Parathyroid adenoma (tissue), 2 donors: ENCODE measurements at regions not wholly inside any gene's neighbourhood (a gene's known extent, or its start where the extent isn't known, plus 50 kb on each side); places are given as distances from the start of the nearest gene placed in this dataset.

Experiments used
- H2AFZ ChIP-seq: fragments of 300-600 bp; sonication (generic); one replicate; pipeline ENCODE4 v1.7.0; 2017; ENCODE audit warnings: antibody characterized with exemption, mild to moderate bottlenecking
- H3K27ac ChIP-seq: fragments of 300-600 bp; sonication (generic); one replicate; pipeline ENCODE4 v1.7.0; 2017
- H3K27me3 ChIP-seq: fragments of 300-600 bp; sonication (generic); one replicate; pipeline ENCODE4 v1.7.0; 2017; ENCODE audit warnings: low read length; ENCODE audit not compliant: control insufficient read depth, insufficient read depth
- H3K36me3 ChIP-seq: fragments of 300-600 bp; sonication (generic); one replicate; pipeline ENCODE4 v1.7.0; 2017; ENCODE audit warnings: low read length; ENCODE audit not compliant: control insufficient read depth, insufficient read depth
- H3K4me1 ChIP-seq: fragments of 300-600 bp; sonication (generic); one replicate; pipeline ENCODE4 v1.7.0; 2017; ENCODE audit warnings: control low read depth
- H3K4me2 ChIP-seq: fragments of 300-600 bp; sonication (generic); one replicate; pipeline ENCODE4 v1.7.0; 2017; ENCODE audit warnings: low read length
- H3K4me3 ChIP-seq: fragments of 300-600 bp; sonication (generic); one replicate; pipeline ENCODE4 v1.7.0; 2017; ENCODE audit warnings: low read depth, low read length
- H3K79me2 ChIP-seq: fragments of 300-600 bp; sonication (generic); one replicate; pipeline ENCODE4 v1.7.0; 2017; ENCODE audit warnings: control low read depth
- H3K9ac ChIP-seq: fragments of 300-600 bp; sonication (generic); one replicate; pipeline ENCODE4 v1.7.0; 2017; ENCODE audit warnings: mild to moderate bottlenecking
- H3K9me3 ChIP-seq: fragments of 300-600 bp; sonication (generic); one replicate; pipeline ENCODE4 v1.7.0; 2017; ENCODE audit warnings: low read length; ENCODE audit not compliant: control insufficient read depth
- TF ChIP-seq, protein P1 (sequence below): fragments of 300-600 bp; sonication (generic); IDR thresholded peaks from one replicate; pipeline ENCODE4 v1.7.0; 2017; ENCODE audit warnings: antibody characterized with exemption, mild to moderate bottlenecking
- donor health status: primary hyperparathyroidism.

DNA sequence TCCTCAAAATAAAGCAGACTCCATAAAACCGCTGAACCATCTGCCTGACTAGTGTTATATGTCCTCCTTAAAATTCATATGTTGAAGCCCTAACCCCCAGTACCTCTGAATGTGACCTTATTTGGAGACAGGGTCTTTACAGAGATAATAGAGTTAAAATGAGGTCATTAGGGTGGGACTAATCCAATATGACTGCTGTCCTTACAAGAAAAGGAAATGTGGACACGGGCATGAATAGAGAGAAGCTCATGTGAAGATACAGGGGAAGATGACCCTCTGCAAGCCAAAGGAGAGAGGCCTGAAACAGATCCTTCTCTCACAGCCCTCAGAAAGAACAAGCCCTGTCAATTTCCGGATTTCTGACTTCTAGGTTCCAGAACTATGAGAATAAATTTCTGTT, 82.0 kb upstream of the KLHL13 start:
- TF ChIP-seq, protein P1, sequence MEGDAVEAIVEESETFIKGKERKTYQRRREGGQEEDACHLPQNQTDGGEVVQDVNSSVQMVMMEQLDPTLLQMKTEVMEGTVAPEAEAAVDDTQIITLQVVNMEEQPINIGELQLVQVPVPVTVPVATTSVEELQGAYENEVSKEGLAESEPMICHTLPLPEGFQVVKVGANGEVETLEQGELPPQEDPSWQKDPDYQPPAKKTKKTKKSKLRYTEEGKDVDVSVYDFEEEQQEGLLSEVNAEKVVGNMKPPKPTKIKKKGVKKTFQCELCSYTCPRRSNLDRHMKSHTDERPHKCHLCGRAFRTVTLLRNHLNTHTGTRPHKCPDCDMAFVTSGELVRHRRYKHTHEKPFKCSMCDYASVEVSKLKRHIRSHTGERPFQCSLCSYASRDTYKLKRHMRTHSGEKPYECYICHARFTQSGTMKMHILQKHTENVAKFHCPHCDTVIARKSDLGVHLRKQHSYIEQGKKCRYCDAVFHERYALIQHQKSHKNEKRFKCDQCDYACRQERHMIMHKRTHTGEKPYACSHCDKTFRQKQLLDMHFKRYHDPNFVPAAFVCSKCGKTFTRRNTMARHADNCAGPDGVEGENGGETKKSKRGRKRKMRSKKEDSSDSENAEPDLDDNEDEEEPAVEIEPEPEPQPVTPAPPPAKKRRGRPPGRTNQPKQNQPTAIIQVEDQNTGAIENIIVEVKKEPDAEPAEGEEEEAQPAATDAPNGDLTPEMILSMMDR, result no peak
- Histone ChIP-seq H3K9me3 (no peaks in the 10 kb centered on the region), H2AFZ (no peak overlapping the region), H3K36me3 (no peaks in the 10 kb centered on the region), H3K27me3 (no peaks in the 10 kb centered on the region), H3K4me1 (no peaks in the 10 kb centered on the region), H3K4me3 (no peak overlapping the region), H3K4me2 (no peak overlapping the region), H3K27ac (no peak overlapping the region), H3K9ac (no peak overlapping the region), H3K79me2 (no peaks in the 10 kb centered on the region)

- no peak overlapping the region for H3K9ac ChIP-seq
- no peaks in the 10 kb centered on the region for H3K36me3 ChIP-seq
- no peak overlapping the region for H3K4me3 ChIP-seq
- no peaks in the 10 kb centered on the region for H3K4me1 ChIP-seq
- H3K27ac ChIP-seq, result no peak overlapping the region
- TF ChIP-seq, protein P1, result no peak
- no peaks in the 10 kb centered on the region for H3K27me3 ChIP-seq
- no peaks in the 10 kb centered on the region for H3K9me3 ChIP-seq
- no peaks in the 10 kb centered on the region for H3K79me2 ChIP-seq
- H3K4me2 ChIP-seq, result no peak overlapping the region
- H2AFZ ChIP-seq, result no peak overlapping the region
Measured at GRCh38 chrX:118199997-118200396, 83.4 kb upstream of the KLHL13 start.

DNA sequence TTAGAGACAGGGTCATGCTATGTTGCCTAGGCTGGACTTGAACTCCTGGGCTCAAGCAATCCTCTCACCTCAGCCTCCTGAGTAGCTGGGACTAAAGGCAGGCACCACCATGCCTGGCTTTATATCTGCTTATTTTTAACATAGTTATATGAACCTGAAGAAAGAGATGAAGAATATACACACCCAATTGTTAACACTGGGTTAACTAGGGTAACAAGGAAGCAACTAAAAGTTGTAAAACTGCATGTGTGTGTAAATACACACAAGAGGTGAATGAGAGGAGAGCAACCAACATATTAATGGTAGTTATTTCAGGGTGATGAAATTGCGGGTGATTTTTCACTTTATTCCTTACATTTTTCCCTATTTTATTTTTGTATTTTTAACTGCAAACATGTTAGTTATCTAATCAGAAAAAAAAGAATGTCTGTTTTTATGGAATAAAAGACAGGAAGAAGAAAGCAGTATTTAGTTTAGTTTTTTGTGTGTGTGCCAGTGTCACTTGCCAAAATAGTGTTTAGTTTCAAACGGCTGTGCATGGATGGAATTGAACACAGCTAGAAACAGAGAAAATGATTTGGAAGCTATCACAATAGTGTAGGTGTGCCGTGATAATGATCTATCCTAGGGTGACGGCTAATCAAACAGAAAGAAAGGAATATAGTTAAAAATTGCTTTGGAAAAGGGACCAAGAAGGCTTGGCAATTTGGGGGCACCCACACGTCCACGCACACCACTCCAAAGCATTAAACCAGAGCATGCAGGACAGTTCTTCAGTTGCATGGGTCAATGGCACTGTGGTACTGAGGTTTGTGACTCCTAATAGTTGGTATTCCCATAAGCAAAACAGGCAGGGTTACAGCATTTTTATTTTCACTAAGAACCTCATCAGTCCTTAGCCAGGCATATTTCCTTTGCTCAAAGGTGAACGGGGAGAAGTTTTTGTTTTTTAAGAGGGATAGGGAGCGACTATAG, 89.1 kb upstream of the KLHL13 start:
- TF ChIP-seq, protein P1, result no peak

GRCh38 chrX:118207831-118208453, 91.3 kb upstream of the KLHL13 start:
- Histone ChIP-seq H3K27ac (no peak overlapping the region), H3K79me2 (no peaks in the 10 kb centered on the region), H3K27me3 (no peaks in the 10 kb centered on the region), H2AFZ (no peak overlapping the region), H3K4me2 (no peak overlapping the region), H3K4me3 (no peak overlapping the region), H3K36me3 (no peaks in the 10 kb centered on the region), H3K9ac (no peak overlapping the region), H3K9me3 (no peaks in the 10 kb centered on the region), H3K4me1 (no peaks in the 10 kb centered on the region)
- TF ChIP-seq, protein P1, result no peak

More for the DNA sequence above, 89.1 kb upstream of the KLHL13 start:
- Histone ChIP-seq H3K4me1 (no peaks in the 10 kb centered on the region), H3K9me3 (no peaks in the 10 kb centered on the region), H2AFZ (no peak overlapping the region), H3K4me3 (no peak overlapping the region), H3K79me2 (no peaks in the 10 kb centered on the region), H3K27me3 (no peaks in the 10 kb centered on the region), H3K9ac (no peak overlapping the region), H3K36me3 (no peaks in the 10 kb centered on the region), H3K4me2 (no peak overlapping the region), H3K27ac (no peak overlapping the region)
